Adrenal gland (tissue), 5 donors: ENCODE measurements at regions not wholly inside any gene's neighbourhood (a gene's known extent, or its start where the extent isn't known, plus 50 kb on each side); places are given as distances from the start of the nearest gene placed in this dataset.

Experiments used
- POLR2A ChIP-seq, 2 donors: fragments of 450-650 bp; IDR thresholded peaks; one replicate each; pipeline ENCODE4 v1.6.1; 2017; ENCODE audit warnings: antibody characterized with exemption in 2 of 2, mild to moderate bottlenecking in 2 of 2, moderate library complexity in 1 of 2
- TF ChIP-seq, protein P1 (sequence below), 6 experiments: fragments of 450-650 bp in 4 of 6; fragments of 200-600 bp in 2 of 6; sonication (generic) in 1 of 6; IDR thresholded peaks; 1 replicate in 5 of 6; 2 replicates in 1 of 6; pipeline versions ENCODE4 v1.5.1 to v1.8.0; 2016 to 2021; ENCODE audit warnings: antibody characterized with exemption in 6 of 6, mild to moderate bottlenecking in 2 of 6, moderate library complexity in 1 of 6
- donor health status: DM: no; HTN: no; CAD: no.

DNA sequence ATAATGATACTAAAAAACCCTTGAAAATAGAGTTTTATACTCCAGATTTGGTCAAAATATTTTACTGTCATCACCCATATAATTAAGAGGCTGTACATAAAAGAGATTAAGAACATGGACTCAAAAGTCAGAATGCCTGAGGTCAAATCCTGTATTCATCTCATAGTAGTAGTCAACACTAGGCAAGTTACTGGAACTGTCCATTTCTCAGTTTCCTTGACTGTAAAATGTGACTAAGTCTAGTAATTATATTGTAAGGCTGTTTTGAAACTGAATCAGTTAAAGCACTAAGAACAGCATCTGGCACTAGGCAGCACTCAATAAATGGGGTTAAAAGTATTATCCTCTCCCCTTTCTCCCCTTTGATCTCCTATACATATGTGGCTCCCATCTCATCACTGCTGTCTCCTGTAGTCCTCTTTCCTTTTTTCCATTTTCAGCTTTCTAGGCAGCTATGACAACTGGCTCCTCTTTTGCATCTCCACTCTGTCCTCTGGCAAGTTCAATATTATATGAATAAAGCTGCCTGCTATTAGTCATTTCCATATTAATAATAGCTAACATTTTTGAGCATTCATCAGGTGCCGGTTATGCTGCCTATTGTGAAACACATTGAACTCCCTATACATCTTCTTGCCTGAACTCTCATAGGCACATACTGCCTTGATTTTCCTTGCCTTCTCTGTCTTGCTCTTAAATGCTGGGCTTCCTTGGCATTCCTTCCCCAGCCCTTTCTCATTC lies 185.8 kb upstream of the NREP start:
- TF ChIP-seq, protein P1, sequence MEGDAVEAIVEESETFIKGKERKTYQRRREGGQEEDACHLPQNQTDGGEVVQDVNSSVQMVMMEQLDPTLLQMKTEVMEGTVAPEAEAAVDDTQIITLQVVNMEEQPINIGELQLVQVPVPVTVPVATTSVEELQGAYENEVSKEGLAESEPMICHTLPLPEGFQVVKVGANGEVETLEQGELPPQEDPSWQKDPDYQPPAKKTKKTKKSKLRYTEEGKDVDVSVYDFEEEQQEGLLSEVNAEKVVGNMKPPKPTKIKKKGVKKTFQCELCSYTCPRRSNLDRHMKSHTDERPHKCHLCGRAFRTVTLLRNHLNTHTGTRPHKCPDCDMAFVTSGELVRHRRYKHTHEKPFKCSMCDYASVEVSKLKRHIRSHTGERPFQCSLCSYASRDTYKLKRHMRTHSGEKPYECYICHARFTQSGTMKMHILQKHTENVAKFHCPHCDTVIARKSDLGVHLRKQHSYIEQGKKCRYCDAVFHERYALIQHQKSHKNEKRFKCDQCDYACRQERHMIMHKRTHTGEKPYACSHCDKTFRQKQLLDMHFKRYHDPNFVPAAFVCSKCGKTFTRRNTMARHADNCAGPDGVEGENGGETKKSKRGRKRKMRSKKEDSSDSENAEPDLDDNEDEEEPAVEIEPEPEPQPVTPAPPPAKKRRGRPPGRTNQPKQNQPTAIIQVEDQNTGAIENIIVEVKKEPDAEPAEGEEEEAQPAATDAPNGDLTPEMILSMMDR (IDR thresholded peaks at IDR 0.05) = no peak
- TF ChIP-seq POLR2A (IDR thresholded peaks at IDR 0.05) = no peak
